Upper lobe of left lung (tissue), 4 donors: ENCODE measurements at regions not wholly inside any gene's neighbourhood (a gene's known extent, or its start where the extent isn't known, plus 50 kb on each side); places are given as distances from the start of the nearest gene placed in this dataset.

Experiments used
- POLR2AphosphoS5 ChIP-seq, 2 donors: sonication (generic); formaldehyde crosslinking; IDR thresholded peaks; one replicate each; pipeline ENCODE4 v1.5.1; 2017; ENCODE audit warnings: antibody characterized with exemption in 2 of 2
- TF ChIP-seq, protein P1 (sequence below), 6 experiments: fragments of 450-650 bp in 4 of 6; fragments of 200-600 bp in 2 of 6; sonication (generic) in 2 of 6; IDR thresholded peaks; one replicate each; pipeline ENCODE4 v1.5.1; 2016 to 2019; ENCODE audit warnings: antibody characterized with exemption in 6 of 6

- no peak for TF ChIP-seq POLR2AphosphoS5 (IDR thresholded peaks at IDR 0.05)
- TF ChIP-seq, protein P1, sequence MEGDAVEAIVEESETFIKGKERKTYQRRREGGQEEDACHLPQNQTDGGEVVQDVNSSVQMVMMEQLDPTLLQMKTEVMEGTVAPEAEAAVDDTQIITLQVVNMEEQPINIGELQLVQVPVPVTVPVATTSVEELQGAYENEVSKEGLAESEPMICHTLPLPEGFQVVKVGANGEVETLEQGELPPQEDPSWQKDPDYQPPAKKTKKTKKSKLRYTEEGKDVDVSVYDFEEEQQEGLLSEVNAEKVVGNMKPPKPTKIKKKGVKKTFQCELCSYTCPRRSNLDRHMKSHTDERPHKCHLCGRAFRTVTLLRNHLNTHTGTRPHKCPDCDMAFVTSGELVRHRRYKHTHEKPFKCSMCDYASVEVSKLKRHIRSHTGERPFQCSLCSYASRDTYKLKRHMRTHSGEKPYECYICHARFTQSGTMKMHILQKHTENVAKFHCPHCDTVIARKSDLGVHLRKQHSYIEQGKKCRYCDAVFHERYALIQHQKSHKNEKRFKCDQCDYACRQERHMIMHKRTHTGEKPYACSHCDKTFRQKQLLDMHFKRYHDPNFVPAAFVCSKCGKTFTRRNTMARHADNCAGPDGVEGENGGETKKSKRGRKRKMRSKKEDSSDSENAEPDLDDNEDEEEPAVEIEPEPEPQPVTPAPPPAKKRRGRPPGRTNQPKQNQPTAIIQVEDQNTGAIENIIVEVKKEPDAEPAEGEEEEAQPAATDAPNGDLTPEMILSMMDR (IDR thresholded peaks at IDR 0.05), result no peak
These were observed 369.4 kb upstream of the IMPG1 start for GRCh38 chr6:76441875-76442274.
